ENCODE measurements at regions not wholly inside any gene's neighbourhood (a gene's known extent, or its start where the extent isn't known, plus 50 kb on each side); places are given as distances from the start of the nearest gene placed in this dataset.

GRCh38 chr6:14500809-14501208 is 383.2 kb downstream of the CD83 start:
- TF ChIP-seq GATA3 (IDR thresholded peaks at IDR 0.05; ENCODE audit: low read depth, low read length) = no peak
- no peak for TF ChIP-seq GATA2 (IDR thresholded peaks at IDR 0.05; ENCODE audit: low read depth, low read length)

DNA sequence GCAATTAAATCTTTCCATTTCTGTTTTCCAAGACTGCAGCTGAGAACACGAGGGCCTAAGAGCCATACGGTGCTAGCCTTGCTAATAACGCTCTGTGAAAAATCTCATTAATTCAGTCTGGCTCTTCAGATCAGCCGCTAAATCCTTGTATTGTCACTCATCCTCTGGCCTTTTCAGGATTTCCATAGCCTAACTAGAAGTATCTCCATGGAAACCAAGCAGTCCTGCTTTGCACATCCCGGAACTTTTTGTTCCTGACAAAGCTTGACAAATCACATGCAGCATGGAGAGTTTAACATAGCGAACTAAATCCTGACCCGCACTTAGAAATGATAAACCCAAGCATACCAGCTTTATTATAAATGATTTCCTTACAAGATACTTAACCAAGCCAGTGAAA is 383.7 kb downstream of the CD83 start:
- no peak for TF ChIP-seq GATA2 (IDR thresholded peaks at IDR 0.05; ENCODE audit: low read depth, low read length)
- no peak for TF ChIP-seq GATA3 (IDR thresholded peaks at IDR 0.05; ENCODE audit: low read depth, low read length)

GRCh38 chr6:14501914-14502313 is 384.3 kb downstream of the CD83 start:
- TF ChIP-seq GATA3 (IDR thresholded peaks at IDR 0.05; ENCODE audit: low read depth, low read length) = no peak
- TF ChIP-seq GATA2 (IDR thresholded peaks at IDR 0.05; ENCODE audit: low read depth, low read length) = no peak

DNA sequence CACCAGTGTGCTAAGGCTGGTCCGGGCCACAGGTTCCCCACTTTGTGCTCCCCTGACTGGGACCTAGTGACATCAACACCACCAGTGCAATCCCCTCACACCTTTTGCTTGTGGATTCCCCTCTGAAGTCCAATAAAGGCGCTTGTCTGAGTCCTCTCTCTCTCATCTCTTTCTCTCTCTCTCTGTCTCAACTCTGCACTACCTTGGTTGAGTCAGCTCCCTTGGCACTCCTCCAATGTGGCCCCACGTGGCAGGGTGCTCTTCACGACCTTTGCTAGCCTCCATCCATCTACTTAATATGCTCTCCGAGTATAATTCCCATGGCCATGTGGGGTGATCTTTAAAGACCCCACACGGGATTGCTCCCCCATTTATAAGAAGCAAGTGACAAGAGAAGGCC is 385.0 kb downstream of the CD83 start:
- no peak for TF ChIP-seq GATA3 (IDR thresholded peaks at IDR 0.05; ENCODE audit: low read depth, low read length)
- TF ChIP-seq GATA2 (IDR thresholded peaks at IDR 0.05; ENCODE audit: low read depth, low read length) = no peak

DNA sequence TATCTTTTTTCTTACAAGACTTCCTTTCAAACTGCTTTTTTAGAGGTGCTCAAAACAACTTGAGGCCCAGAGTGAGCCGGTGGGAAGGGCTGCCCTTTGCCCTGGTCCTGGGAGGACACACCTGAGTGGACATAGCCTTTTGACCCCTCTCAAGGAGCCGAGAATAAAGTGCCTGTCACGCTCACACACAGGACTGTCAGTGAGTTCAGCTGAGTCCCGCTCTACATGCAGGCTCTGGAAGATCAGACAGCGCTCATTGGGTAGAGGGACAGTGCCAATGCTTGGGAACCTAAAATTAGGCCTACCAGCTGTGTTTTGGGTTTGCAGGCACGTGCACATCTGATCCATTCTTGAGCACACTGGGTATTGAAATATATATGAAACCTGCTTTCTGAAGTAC is 387.8 kb downstream of the CD83 start:
- TF ChIP-seq GATA3 (IDR thresholded peaks at IDR 0.05; ENCODE audit: low read depth, low read length) = no peak
- TF ChIP-seq GATA2 (IDR thresholded peaks at IDR 0.05; ENCODE audit: low read depth, low read length) = no peak

DNA sequence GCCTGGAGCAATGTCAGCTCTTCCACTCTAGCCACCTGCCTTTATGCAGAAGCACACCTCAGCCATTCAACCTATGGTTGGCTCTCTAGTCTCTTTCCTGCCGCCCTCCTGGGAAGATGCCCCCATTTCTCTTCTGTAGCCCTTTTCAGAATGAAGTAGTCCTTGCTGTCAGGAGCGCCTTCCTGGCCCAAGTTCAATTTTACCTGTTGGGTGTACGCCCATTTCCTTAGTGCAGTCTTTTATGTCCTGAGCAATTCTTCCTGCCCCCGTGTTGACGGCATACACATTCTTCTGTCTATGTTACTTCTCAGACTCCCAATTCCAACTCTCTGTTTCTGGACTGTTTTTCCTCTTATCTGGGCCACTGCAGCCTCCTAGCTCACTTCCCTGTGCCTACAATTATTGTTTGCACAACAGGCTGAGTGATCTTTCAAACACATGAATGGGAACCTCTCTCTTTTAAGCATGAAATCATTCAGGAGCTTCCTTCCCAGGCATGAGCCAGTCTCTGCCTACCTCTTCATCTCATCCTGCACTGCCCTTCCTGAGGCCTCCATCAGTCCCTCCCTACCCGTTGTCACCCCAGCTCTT is 389.2 kb downstream of the CD83 start:
- TF ChIP-seq GATA2 (IDR thresholded peaks at IDR 0.05; ENCODE audit: low read depth, low read length) (no peak), GATA3 (IDR thresholded peaks at IDR 0.05; ENCODE audit: low read depth, low read length) (no peak)

DNA sequence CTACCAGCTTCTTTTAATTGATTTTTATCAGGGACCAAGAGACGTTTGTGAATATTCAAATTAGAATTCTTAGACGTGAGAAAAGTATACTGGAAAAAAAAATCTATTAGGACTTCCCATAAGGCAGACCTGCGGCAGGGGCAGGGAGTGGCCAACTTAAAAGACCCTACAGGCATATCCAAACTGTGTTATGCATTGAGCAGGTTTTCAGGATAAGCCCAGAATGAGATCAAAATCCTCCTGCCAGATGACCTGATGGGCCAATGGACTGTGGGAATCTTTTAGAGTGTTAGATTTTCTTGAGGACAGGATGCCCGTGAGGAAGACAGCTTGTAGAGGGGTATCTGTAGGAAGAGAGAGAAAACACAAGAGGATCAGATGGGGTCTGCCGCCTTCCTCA is 391.5 kb downstream of the CD83 start:
- TF ChIP-seq GATA2 (IDR thresholded peaks at IDR 0.05; ENCODE audit: low read depth, low read length) = no peak
- no peak for TF ChIP-seq GATA3 (IDR thresholded peaks at IDR 0.05; ENCODE audit: low read depth, low read length)

DNA sequence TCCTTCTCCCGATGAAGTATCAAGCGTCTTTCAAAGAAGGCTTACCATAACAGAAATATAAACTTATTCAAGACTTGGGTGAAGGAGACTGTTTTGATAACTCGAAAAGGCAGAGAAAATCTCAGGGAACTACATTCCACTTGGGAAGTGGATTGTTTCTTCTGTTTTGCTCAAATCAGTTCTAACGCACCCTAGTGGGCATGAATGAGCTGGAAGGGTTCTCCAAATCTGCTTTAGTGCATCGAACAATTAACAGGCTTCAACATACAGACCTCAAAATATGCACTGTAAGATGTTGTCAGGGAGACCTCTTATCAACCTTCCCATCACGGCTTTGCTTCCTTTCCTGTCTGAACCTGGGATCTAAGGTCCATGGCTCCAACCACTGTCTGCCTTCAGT is 392.5 kb downstream of the CD83 start:
- no peak for TF ChIP-seq GATA3 (IDR thresholded peaks at IDR 0.05; ENCODE audit: low read depth, low read length)
- no peak for TF ChIP-seq GATA2 (IDR thresholded peaks at IDR 0.05; ENCODE audit: low read depth, low read length)

DNA sequence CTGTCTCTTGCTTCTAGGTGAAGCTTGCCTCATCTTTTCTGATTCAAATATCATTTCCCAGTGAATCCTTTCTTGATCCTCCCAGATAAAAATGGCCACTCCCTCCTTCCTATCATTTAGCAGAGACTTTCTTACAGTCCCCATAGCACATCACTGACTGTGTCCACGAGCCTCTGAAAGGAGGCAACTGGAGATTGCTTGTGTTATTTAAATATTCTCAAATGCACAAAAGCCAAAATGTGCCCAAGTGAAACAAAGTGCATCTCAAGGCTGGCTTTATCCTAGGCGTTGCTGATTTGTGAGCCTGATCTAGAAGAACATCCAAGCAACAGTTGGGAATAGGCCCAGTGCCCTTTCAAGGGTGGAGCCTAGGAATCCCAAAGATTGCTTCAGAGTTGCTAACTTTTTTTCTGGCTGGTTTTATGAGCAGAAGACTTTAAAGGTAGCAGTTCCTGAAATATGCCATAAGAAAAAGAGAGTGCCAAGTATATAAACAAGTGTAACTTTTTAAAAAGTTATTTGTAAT is 393.6 kb downstream of the CD83 start:
- no peak for TF ChIP-seq GATA2 (IDR thresholded peaks at IDR 0.05; ENCODE audit: low read depth, low read length)
- TF ChIP-seq GATA3 (IDR thresholded peaks at IDR 0.05; ENCODE audit: low read depth, low read length) = no peak

DNA sequence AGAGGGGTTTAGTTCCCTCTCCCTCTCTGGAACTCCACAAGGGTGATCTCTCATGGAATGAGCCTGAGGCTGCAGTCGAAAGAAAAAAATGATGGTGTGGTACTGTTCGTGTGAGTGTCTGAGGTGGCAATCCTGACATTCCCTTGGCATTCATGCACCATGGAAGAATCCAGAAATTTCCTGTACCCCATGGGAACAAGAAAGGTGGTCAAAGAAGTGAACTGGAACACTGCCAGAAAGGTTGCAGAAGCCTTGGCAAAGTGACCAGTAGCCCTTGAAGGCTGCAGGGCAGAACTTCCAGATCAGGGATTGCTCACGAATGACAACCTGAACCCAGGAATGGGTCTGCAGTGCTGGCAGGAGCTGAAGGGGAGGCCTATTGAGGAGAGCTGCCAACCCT is 394.7 kb downstream of the CD83 start:
- TF ChIP-seq GATA3 (IDR thresholded peaks at IDR 0.05; ENCODE audit: low read depth, low read length) (no peak), GATA2 (IDR thresholded peaks at IDR 0.05; ENCODE audit: low read depth, low read length) (no peak)

GRCh38 chr6:14513496-14514393 is 396.2 kb downstream of the CD83 start:
- no peak for TF ChIP-seq GATA3 (IDR thresholded peaks at IDR 0.05; ENCODE audit: low read depth, low read length)
- no peak for TF ChIP-seq GATA2 (IDR thresholded peaks at IDR 0.05; ENCODE audit: low read depth, low read length)

DNA sequence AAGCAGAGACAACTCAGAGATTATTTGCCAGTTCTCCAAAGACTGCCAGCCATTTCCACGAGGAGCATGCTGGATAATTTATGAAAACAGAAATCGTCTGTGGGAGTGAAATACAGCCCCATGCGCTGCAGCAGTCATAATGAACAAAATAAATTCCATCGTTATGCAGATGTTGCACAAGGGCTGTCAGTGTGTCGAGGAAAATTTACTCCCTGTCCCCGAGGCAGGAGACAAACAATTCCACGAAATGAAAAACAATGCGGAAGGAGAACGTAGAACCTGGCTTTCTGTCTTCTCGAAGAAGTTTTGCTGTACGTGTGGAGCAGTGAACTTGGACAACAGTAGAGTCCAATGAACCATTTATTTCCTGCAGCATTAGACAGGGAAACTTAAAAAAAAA is 399.4 kb downstream of the CD83 start:
- TF ChIP-seq GATA3 (IDR thresholded peaks at IDR 0.05; ENCODE audit: low read depth, low read length) = no peak
- TF ChIP-seq GATA2 (IDR thresholded peaks at IDR 0.05; ENCODE audit: low read depth, low read length) = no peak

- TF ChIP-seq GATA2 (IDR thresholded peaks at IDR 0.05; ENCODE audit: low read depth, low read length) = no peak
- TF ChIP-seq GATA3 (IDR thresholded peaks at IDR 0.05; ENCODE audit: low read depth, low read length) = no peak
Measured at GRCh38 chr6:14517516-14518105, 400.0 kb downstream of the CD83 start.

DNA sequence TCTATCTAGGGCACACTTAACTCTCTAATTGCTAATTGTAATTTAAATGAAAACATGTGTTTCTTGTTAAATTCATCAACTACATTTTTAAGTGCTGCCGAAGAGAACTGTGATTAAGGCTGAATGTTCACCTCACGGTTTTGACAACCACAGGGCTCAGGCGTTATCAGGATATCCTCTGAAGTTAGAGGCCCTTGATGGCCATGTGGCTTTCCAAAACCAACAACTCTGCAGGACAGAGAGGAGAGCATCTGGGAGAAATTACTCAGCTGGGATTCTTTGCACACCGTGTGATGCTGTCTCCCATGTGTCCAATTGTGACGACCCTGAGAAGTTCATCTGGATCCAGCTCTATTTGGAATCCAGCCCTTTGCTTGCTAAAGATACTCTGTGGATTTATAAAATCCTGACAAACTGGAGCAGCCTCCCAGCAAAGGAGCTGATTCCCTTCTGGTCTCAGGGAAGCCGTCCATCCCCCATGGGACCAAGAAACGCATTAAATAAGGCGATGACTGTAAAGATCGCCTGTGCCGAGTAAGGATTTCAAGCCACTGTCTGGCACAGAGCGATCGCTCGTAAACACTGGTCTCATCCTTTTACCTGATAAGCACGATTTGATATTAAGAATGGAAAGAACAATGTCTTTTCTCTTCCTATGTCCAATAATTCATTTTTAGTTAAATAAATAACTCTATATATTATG is 401.1 kb downstream of the CD83 start:
- TF ChIP-seq GATA3 (IDR thresholded peaks at IDR 0.05; ENCODE audit: low read depth, low read length) = no peak
- TF ChIP-seq GATA2 (IDR thresholded peaks at IDR 0.05; ENCODE audit: low read depth, low read length) = peak; percentile 61; the same call in 1 of the 2 replicates
